Urinary bladder (tissue), 4 donors: ENCODE measurements at regions not wholly inside any gene's neighbourhood (a gene's known extent, or its start where the extent isn't known, plus 50 kb on each side); places are given as distances from the start of the nearest gene placed in this dataset. TPM values are rescaled to one million over a fixed set of nuclear protein-coding genes. Genes with fewer than 3 reads are reported as not detected.

Experiments
- DNase-seq: peaks from one replicate; pipeline ENCODE4 v3.0.0-alpha.2; 2015; ENCODE audit errors: extremely low spot score
- H3K27ac ChIP-seq: one replicate; pipeline ENCODE4 v1.5.1; 2013; ENCODE audit warnings: low read depth, mild to moderate bottlenecking, moderate library complexity
- H3K36me3 ChIP-seq: one replicate; pipeline ENCODE4 v1.6.1; 2013; ENCODE audit warnings: mild to moderate bottlenecking, moderate library complexity; ENCODE audit not compliant: insufficient read depth
- H3K4me1 ChIP-seq: one replicate; pipeline ENCODE4 v1.6.1; 2013; ENCODE audit warnings: mild to moderate bottlenecking, moderate library complexity; ENCODE audit not compliant: insufficient read depth
- H3K4me3 ChIP-seq: one replicate; pipeline ENCODE4 v1.5.1; 2013; ENCODE audit warnings: low read depth, low read length
- WGBS: extraction: QIAGEN DNeasy Blood & Tissue Kit; methylation state at CpG from one replicate; pipeline ENCODE4 v1.1.7; 2013; 5-methylcytosine and 5-hydroxymethylcytosine counted together
- small RNA-seq: library from RNA; depleted of rRNA; stranded (forward); fragments of <200 nt; gene quantifications from one replicate; pipeline ENCODE3, GENCODE V24; 2014
- donor health status: healthy with polysubstance abuse.
- donor health status: healthy.

DNA sequence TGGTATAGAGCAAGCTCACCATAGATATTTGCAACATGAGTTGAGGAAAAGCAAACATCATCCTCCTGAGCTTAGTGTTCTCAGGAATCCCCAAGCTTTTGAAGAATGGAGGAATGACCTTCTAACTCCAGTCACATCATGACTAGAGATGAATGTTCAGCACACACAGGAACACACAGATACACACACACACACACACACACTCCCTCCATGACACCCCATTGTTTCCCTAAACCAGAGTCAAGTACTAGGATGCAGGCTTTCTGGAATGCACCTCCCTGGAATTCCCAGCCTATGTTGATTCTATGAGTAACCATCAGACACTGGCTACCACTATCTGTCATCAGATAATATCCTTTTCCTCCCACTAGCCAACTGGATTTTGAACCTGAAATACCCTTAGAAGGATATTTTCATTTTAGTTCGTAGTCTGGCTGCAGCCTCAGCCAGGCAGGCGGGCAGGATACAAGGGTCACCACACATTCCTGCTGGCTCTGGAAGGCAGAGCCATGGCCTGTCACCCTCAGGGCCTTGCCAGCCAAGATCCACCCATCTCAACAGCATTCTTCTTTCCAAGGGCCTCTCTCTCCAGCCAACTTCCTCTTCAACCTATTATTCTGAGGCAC, 162.4 kb downstream of the FOXO1 start:
- Histone ChIP-seq H3K27ac (no peak overlapping the region), H3K4me3 (no peak overlapping the region), H3K36me3 (no peaks in the 10 kb centered on the region), H3K4me1 (no peaks in the 10 kb centered on the region)
- WGBS, result 83% methylated on average over 2 of the region's 2 CpGs
- DNase-seq, result no peak

- Histone ChIP-seq H3K4me1 (no peaks in the 10 kb centered on the region), H3K4me3 (no peak overlapping the region), H3K36me3 (no peaks in the 10 kb centered on the region), H3K27ac (no peak overlapping the region)
- 93% methylated on average over 4 of the region's 4 CpGs for WGBS
- DNase-seq, result no peak
Observed at GRCh38 chr13:40504641-40505040, 161.8 kb downstream of the FOXO1 start.

- no peak overlapping the region for H3K27ac ChIP-seq
- no peak for DNase-seq
- H3K4me1 ChIP-seq, result no peaks in the 10 kb centered on the region
- whole genome bisulfite sequencing, result 84% methylated on average over 3 of the region's 3 CpGs
- H3K36me3 ChIP-seq, result no peaks in the 10 kb centered on the region
- H3K4me3 ChIP-seq, result no peak overlapping the region
Observed at GRCh38 chr13:40505196-40505595, 161.2 kb downstream of the FOXO1 start.

Small RNAs in the stretch of these regions (small RNA-seq; reads per million reads assigned to genes)
- gene RF00108 (0.24 reads per million), gene RNY3P9 (not detected), gene RPL17P51 (not detected)
